HepG2 (cell line): ENCODE measurements at regions not wholly inside any gene's neighbourhood (a gene's known extent, or its start where the extent isn't known, plus 50 kb on each side); places are given as distances from the start of the nearest gene placed in this dataset.

Experiments used
- CEBPB ChIP-seq: IDR thresholded peaks from 2 replicates; pipeline ENCODE4 v1.6.1; 2011; ENCODE audit warnings: low read depth, low read length, improper control_type of control experiment, borderline replicate concordance
- CTCF ChIP-seq: sonication (generic); formaldehyde crosslinking; IDR thresholded peaks from 2 replicates; pipeline ENCODE4 v1.5.0; 2020; ENCODE audit warnings: mild to moderate bottlenecking, missing genetic modification reagents, moderate library complexity
- EZH2 ChIP-seq: conservative IDR thresholded peaks from 2 replicates; pipeline ENCODE4 v1.6.1; 2012; ENCODE audit warnings: mild to moderate bottlenecking, low read depth, low read length, moderate library complexity
- HDAC1 ChIP-seq: sonication (generic); formaldehyde crosslinking; IDR thresholded peaks from 2 replicates; pipeline ENCODE4 v1.5.1; 2020; ENCODE audit warnings: mild to moderate bottlenecking, missing genetic modification reagents
- KLF12 ChIP-seq: sonication (generic); formaldehyde crosslinking; IDR thresholded peaks from 2 replicates; pipeline ENCODE4 v1.4.0; 2020; ENCODE audit warnings: missing genetic modification reagents, borderline replicate concordance
- POLR2AphosphoS5 ChIP-seq: IDR thresholded peaks from 2 replicates; pipeline ENCODE4 v1.6.1; 2012; ENCODE audit warnings: low read depth, low read length
- ZFP36L1 ChIP-seq: sonication (generic); formaldehyde crosslinking; IDR thresholded peaks from 2 replicates; pipeline ENCODE4 v1.8.0; 2022; ENCODE audit warnings: mild to moderate bottlenecking, missing genetic modification reagents, moderate library complexity
- ZKSCAN1 ChIP-seq: fragments of 150-350 bp; IDR thresholded peaks from 2 replicates; pipeline ENCODE4 v1.6.1; 2014; ENCODE audit warnings: low read length
- ZNF24 ChIP-seq: fragments of 450-650 bp; IDR thresholded peaks from 2 replicates; pipeline ENCODE4 v1.6.1; 2017; ENCODE audit warnings: antibody characterized with exemption, mild to moderate bottlenecking
- TF ChIP-seq, protein P1 (sequence below): IDR thresholded peaks from 2 replicates; pipeline ENCODE4 v1.6.1; 2016

- TF ChIP-seq, protein P1, sequence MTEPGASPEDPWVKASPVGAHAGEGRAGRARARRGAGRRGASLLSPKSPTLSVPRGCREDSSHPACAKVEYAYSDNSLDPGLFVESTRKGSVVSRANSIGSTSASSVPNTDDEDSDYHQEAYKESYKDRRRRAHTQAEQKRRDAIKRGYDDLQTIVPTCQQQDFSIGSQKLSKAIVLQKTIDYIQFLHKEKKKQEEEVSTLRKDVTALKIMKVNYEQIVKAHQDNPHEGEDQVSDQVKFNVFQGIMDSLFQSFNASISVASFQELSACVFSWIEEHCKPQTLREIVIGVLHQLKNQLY = no peak
- no peak for TF ChIP-seq EZH2
- no peak for TF ChIP-seq POLR2AphosphoS5
- TF ChIP-seq ZNF24 = no peak
- TF ChIP-seq ZKSCAN1 = no peak
- TF ChIP-seq CTCF (CRISPR knock-in tag) = no peak
- no peak for TF ChIP-seq KLF12 (CRISPR knock-in tag)
- no peak for TF ChIP-seq HDAC1
- no peak for TF ChIP-seq CEBPB
- no peak for TF ChIP-seq ZFP36L1 (CRISPR knock-in tag)
These were observed 488.0 kb upstream of the NOX3 start for GRCh38 chr6:155943635-155944034.
